ENCODE measurements at regions not wholly inside any gene's neighbourhood (a gene's known extent, or its start where the extent isn't known, plus 50 kb on each side); places are given as distances from the start of the nearest gene placed in this dataset.

- WGBS, 2 donors, result 92 to 94% methylated on average over 9 to 17 of the region's 17 CpGs
- ATAC-seq (ENCODE audit: low FRiP score in 2 of 2) (peak in 1 of 2 donors; percentile 38), DNase-seq (peak in 1 of 2 donors; percentile 62)
- no peaks in the 10 kb centered on the region for H3K9me3 ChIP-seq
- no peak overlapping the region for H3K4me3 ChIP-seq
- H3K4me1 ChIP-seq, result no peaks in the 10 kb centered on the region
- TF ChIP-seq POLR2A (IDR thresholded peaks at IDR 0.05) (no peak), POLR2AphosphoS5 (IDR thresholded peaks at IDR 0.05) (no peak), EP300 (IDR thresholded peaks at IDR 0.05) (no peak), CTCF (IDR thresholded peaks at IDR 0.05) (no peak)
- no peaks in the 10 kb centered on the region for H3K27me3 ChIP-seq
- no peak overlapping the region for H3K27ac ChIP-seq
- H3K36me3 ChIP-seq, result no peaks in the 10 kb centered on the region
Observed at GRCh38 chr7:53087274-53087673, 51.8 kb downstream of the POM121L12 start.

- whole genome bisulfite sequencing, 2 donors, result 76 to 78% methylated on average over 3 of the region's 3 CpGs
- Histone ChIP-seq H3K4me3 (no peak overlapping the region), H3K9me3 (no peaks in the 10 kb centered on the region), H3K36me3 (no peaks in the 10 kb centered on the region), H3K27me3 (no peaks in the 10 kb centered on the region), H3K4me1 (no peaks in the 10 kb centered on the region), H3K27ac (no peak overlapping the region)
- ATAC-seq (ENCODE audit: low FRiP score in 2 of 2) (no peak), DNase-seq (no peak)
- no peak for TF ChIP-seq POLR2AphosphoS5 (IDR thresholded peaks at IDR 0.05)
- TF ChIP-seq POLR2A (IDR thresholded peaks at IDR 0.05), result no peak
- no peak for TF ChIP-seq CTCF (IDR thresholded peaks at IDR 0.05)
- TF ChIP-seq EP300 (IDR thresholded peaks at IDR 0.05), result no peak
Observed at GRCh38 chr7:53094191-53094590, 58.8 kb downstream of the POM121L12 start.

- no peak overlapping the region for H3K27ac ChIP-seq
- TF ChIP-seq CTCF (IDR thresholded peaks at IDR 0.05) (no peak), POLR2A (IDR thresholded peaks at IDR 0.05) (no peak)
- H3K27me3 ChIP-seq, result no peaks in the 10 kb centered on the region
- no peaks in the 10 kb centered on the region for H3K9me3 ChIP-seq
- no peak overlapping the region for H3K4me3 ChIP-seq
- DNase-seq, result no peak
- H3K36me3 ChIP-seq, result no peaks in the 10 kb centered on the region
- no peaks in the 10 kb centered on the region for H3K4me1 ChIP-seq
- 83 to 85% methylated on average over 2 of the region's 2 CpGs for WGBS, 2 donors
- ATAC-seq (ENCODE audit: low FRiP score in 2 of 2), result no peak
Observed at GRCh38 chr7:53094827-53095226, 59.4 kb downstream of the POM121L12 start.

GRCh38 chr7:53095731-53096501 lies 60.5 kb downstream of the POM121L12 start:
- ATAC-seq (ENCODE audit: low FRiP score in 2 of 2) (no peak), DNase-seq (no peak)
- no peak overlapping the region for H3K4me3 ChIP-seq
- no peaks in the 10 kb centered on the region for H3K9me3 ChIP-seq
- no peaks in the 10 kb centered on the region for H3K4me1 ChIP-seq
- 27 to 45% methylated on average over 3 of the region's 3 CpGs for WGBS, 2 donors
- no peaks in the 10 kb centered on the region for H3K36me3 ChIP-seq
- no peak overlapping the region for H3K27ac ChIP-seq
- TF ChIP-seq EP300 (IDR thresholded peaks at IDR 0.05) (no peak), CTCF (IDR thresholded peaks at IDR 0.05) (no peak), POLR2A (IDR thresholded peaks at IDR 0.05) (no peak), POLR2AphosphoS5 (IDR thresholded peaks at IDR 0.05) (no peak)
- no peaks in the 10 kb centered on the region for H3K27me3 ChIP-seq

- Histone ChIP-seq H3K4me1 (no peaks in the 10 kb centered on the region), H3K4me3 (no peak overlapping the region), H3K27ac (no peak overlapping the region), H3K36me3 (no peaks in the 10 kb centered on the region), H3K27me3 (no peaks in the 10 kb centered on the region), H3K9me3 (no peaks in the 10 kb centered on the region)
- ATAC-seq (ENCODE audit: low FRiP score in 2 of 2) (no peak), DNase-seq (no peak)
- TF ChIP-seq POLR2AphosphoS5 (IDR thresholded peaks at IDR 0.05), result no peak
- TF ChIP-seq EP300 (IDR thresholded peaks at IDR 0.05), result no peak
- TF ChIP-seq POLR2A (IDR thresholded peaks at IDR 0.05), result no peak
- TF ChIP-seq CTCF (IDR thresholded peaks at IDR 0.05), result no peak
- WGBS, 2 donors, result 67 to 70% methylated on average over 4 of the region's 4 CpGs
Observed at GRCh38 chr7:53100091-53100490, 64.7 kb downstream of the POM121L12 start.
